Spleen (tissue), 11 donors: ENCODE measurements at regions not wholly inside any gene's neighbourhood (a gene's known extent, or its start where the extent isn't known, plus 50 kb on each side); places are given as distances from the start of the nearest gene placed in this dataset.

Source experiments
- DNase-seq: peaks from one replicate; pipeline ENCODE4 v3.0.0-alpha.2; 2020
- H3K27ac ChIP-seq, 8 donors: fragments of 200-600 bp; sonication (generic) in 7 of 8; 1 replicate in 4 of 8; 2 replicates in 4 of 8; pipeline versions ENCODE4 v1.5.0 to v1.8.0; 2016 to 2021; ENCODE audit warnings: inconsistent platforms in 4 of 8, mild to moderate bottlenecking in 4 of 8, moderate library complexity in 1 of 8
- H3K27me3 ChIP-seq, 7 donors: fragments of 200-600 bp; sonication (generic) in 6 of 7; replicated peaks in 1 of 7; 1 replicate in 4 of 7; 2 replicates in 3 of 7; pipeline versions ENCODE4 v1.5.0 to v1.8.0; 2016 to 2021; ENCODE audit warnings: inconsistent platforms in 3 of 7, mild to moderate bottlenecking in 1 of 7
- H3K36me3 ChIP-seq, 6 donors: fragments of 200-600 bp; sonication (generic) in 5 of 6; 1 replicate in 4 of 6; 2 replicates in 2 of 6; pipeline versions ENCODE4 v1.5.0 to v1.8.0; 2016 to 2021; ENCODE audit warnings: inconsistent platforms in 2 of 6
- H3K4me1 ChIP-seq, 6 donors: fragments of 200-600 bp; sonication (generic) in 5 of 6; 1 replicate in 3 of 6; 2 replicates in 3 of 6; pipeline versions ENCODE4 v1.5.0 to v1.8.0; 2016 to 2021; ENCODE audit warnings: inconsistent platforms in 3 of 6
- H3K4me3 ChIP-seq, 8 donors: fragments of 200-600 bp; sonication (generic) in 7 of 8; 1 replicate in 4 of 8; 2 replicates in 4 of 8; pipeline versions ENCODE4 v1.5.0 to v1.8.0; 2016 to 2021; ENCODE audit warnings: inconsistent platforms in 4 of 8, mild to moderate bottlenecking in 4 of 8, moderate library complexity in 2 of 8
- H3K9me3 ChIP-seq, 8 donors: fragments of 200-600 bp; sonication (generic) in 7 of 8; 1 replicate in 4 of 8; 2 replicates in 4 of 8; pipeline versions ENCODE4 v1.5.0 to v1.8.0; 2016 to 2021; ENCODE audit warnings: inconsistent platforms in 4 of 8
- CTCF ChIP-seq, 11 experiments: fragments of 200-600 bp in 7 of 11; fragments of 450-650 bp in 4 of 11; sonication (generic) in 4 of 11; IDR thresholded peaks in 8 of 11; conservative IDR thresholded peaks in 3 of 11; 1 replicate in 7 of 11; 2 replicates in 4 of 11; pipeline versions ENCODE4 v1.4.0 to v1.8.0; 2016 to 2021; ENCODE audit warnings: antibody characterized with exemption in 11 of 11, inconsistent platforms in 4 of 11, mild to moderate bottlenecking in 1 of 11
- POLR2A ChIP-seq, 3 donors: fragments of 450-650 bp; IDR thresholded peaks; one replicate each; pipeline ENCODE4 v1.5.1; 2017; ENCODE audit warnings: antibody characterized with exemption in 3 of 3, mild to moderate bottlenecking in 1 of 3
- POLR2AphosphoS5 ChIP-seq, 3 donors: sonication (generic); formaldehyde crosslinking; IDR thresholded peaks; one replicate each; pipeline ENCODE4 v1.5.1; 2017; ENCODE audit warnings: antibody characterized with exemption in 3 of 3
- WGBS, 5 donors: extraction: QIAGEN DNeasy Blood & Tissue Kit in 3 of 5; methylation state at CpG; one replicate each; pipeline versions ENCODE4 v1.1.5 to v1.1.7; 2013 to 2018; 5-methylcytosine and 5-hydroxymethylcytosine counted together
- intact Hi-C: fragments of 100-400 bp; cut with DNase I; formaldehyde crosslinking; loops from one replicate; pipeline ENCODE4 v1.15.0; 2023; ENCODE audit warnings: low total_unique reads
- donor health status: healthy with polysubstance abuse.
- donor health status: DM: no; HTN: no; CAD: no; lungs with moderate emphysema.
- donor health status: DM: no; HTN: no; CAD: no.
- donor health status: Bipolar disorder and iron deficiency.
- donor health status: healthy.
- donor health status: DM: no; HTN: no; CAD: no.
- donor health status: DM: yes; HTN: yes; CAD: no.

GRCh38 chr4:71962622-71963264 is 69.1 kb upstream of the NPFFR2 start:
- Histone ChIP-seq H3K4me3 (no peak overlapping the region), H3K36me3 (no peaks in the 10 kb centered on the region), H3K27ac (no peak overlapping the region), H3K9me3 (no peaks in the 10 kb centered on the region), H3K27me3 (no peaks in the 10 kb centered on the region), H3K4me1 (no peaks in the 10 kb centered on the region)
- no peak for DNase-seq
- intact Hi-C loops, result no loop called here
- no peak for TF ChIP-seq CTCF (IDR thresholded peaks at IDR 0.05 in 8 of 11, conservative IDR thresholded peaks at IDR 0.05 in 3 of 11)
- no peak for TF ChIP-seq POLR2AphosphoS5 (IDR thresholded peaks at IDR 0.05)
- TF ChIP-seq POLR2A (IDR thresholded peaks at IDR 0.05), result no peak
- 84 to 93% (median 88%) methylated on average over 4 of the region's 4 CpGs for WGBS, 5 donors

- Histone ChIP-seq H3K36me3 (no peaks in the 10 kb centered on the region), H3K27me3 (no peaks in the 10 kb centered on the region), H3K4me3 (no peak overlapping the region), H3K27ac (no peak overlapping the region), H3K9me3 (no peaks in the 10 kb centered on the region), H3K4me1 (no peaks in the 10 kb centered on the region)
- TF ChIP-seq POLR2AphosphoS5 (IDR thresholded peaks at IDR 0.05), result no peak
- no peak for TF ChIP-seq CTCF (IDR thresholded peaks at IDR 0.05 in 8 of 11, conservative IDR thresholded peaks at IDR 0.05 in 3 of 11)
- no peak for TF ChIP-seq POLR2A (IDR thresholded peaks at IDR 0.05)
- intact Hi-C loops, result no loop called here
- DNase-seq, result no peak
- 76 to 92% (median 82%) methylated on average over 4 of the region's 4 CpGs for WGBS, 5 donors
These were observed 57.1 kb upstream of the NPFFR2 start for GRCh38 chr4:71974681-71975080.

- intact Hi-C loops, result no loop called here
These were observed 55.3 kb upstream of the NPFFR2 start for GRCh38 chr4:71976523-71976922.

More at GRCh38 chr4:71976523-71976922, 55.3 kb upstream of the NPFFR2 start:
- H3K36me3 ChIP-seq, result no peaks in the 10 kb centered on the region
- no peak for DNase-seq
- no peaks in the 10 kb centered on the region for H3K4me1 ChIP-seq
- TF ChIP-seq POLR2A (IDR thresholded peaks at IDR 0.05) (no peak), POLR2AphosphoS5 (IDR thresholded peaks at IDR 0.05) (no peak), CTCF (IDR thresholded peaks at IDR 0.05 in 8 of 11, conservative IDR thresholded peaks at IDR 0.05 in 3 of 11) (no peak)
- no peak overlapping the region for H3K4me3 ChIP-seq
- no peaks in the 10 kb centered on the region for H3K27me3 ChIP-seq
- no peak overlapping the region for H3K27ac ChIP-seq
- H3K9me3 ChIP-seq, result no peaks in the 10 kb centered on the region
